Hepatocyte (in vitro differentiated cells): ENCODE measurements at regions not wholly inside any gene's neighbourhood (a gene's known extent, or its start where the extent isn't known, plus 50 kb on each side); places are given as distances from the start of the nearest gene placed in this dataset.

Experiments
- CTCF ChIP-seq: fragments of 200-600 bp; sonication (generic); IDR thresholded peaks from 2 replicates; pipeline ENCODE4 v1.5.1; 2016; ENCODE audit warnings: antibody characterized with exemption, mild to moderate bottlenecking; ENCODE audit not compliant: poor library complexity
- EZH2 ChIP-seq: fragments of 200-600 bp; sonication (generic); IDR thresholded peaks from 2 replicates; pipeline ENCODE4 v1.6.1; 2016; ENCODE audit warnings: antibody characterized with exemption, mild to moderate bottlenecking, borderline replicate concordance
- EZH2phosphoT487 ChIP-seq: fragments of 200-600 bp; sonication (generic); IDR thresholded peaks from one replicate; pipeline ENCODE4 v1.6.1; 2018; ENCODE audit warnings: antibody characterized with exemption, mild to moderate bottlenecking, low read depth, moderate library complexity; ENCODE audit not compliant: unreplicated experiment, severe bottlenecking

- TF ChIP-seq CTCF (no peak), EZH2phosphoT487 (no peak), EZH2 (no peak)
Measured at GRCh38 chr12:126185025-126185424, 1119.8 kb downstream of the AACS start.
